PC-9 (cell line): ENCODE measurements at regions not wholly inside any gene's neighbourhood (a gene's known extent, or its start where the extent isn't known, plus 50 kb on each side); places are given as distances from the start of the nearest gene placed in this dataset.

Experiments
- CTCF ChIP-seq: fragments of 200-600 bp; sonication (generic); conservative IDR thresholded peaks from 2 replicates; pipeline ENCODE4 v1.6.1; 2017; ENCODE audit warnings: mixed run types, antibody characterized with exemption, mild to moderate bottlenecking, moderate library complexity
- EZH2 ChIP-seq: fragments of 200-600 bp; sonication (generic); IDR thresholded peaks from 2 replicates; pipeline ENCODE4 v1.8.0; 2017; ENCODE audit warnings: antibody characterized with exemption, low read depth

- no peak for TF ChIP-seq CTCF
- no peak for TF ChIP-seq EZH2
These were observed 150.6 kb downstream of the HRH4 start for GRCh38 chr18:24611075-24611474.
